GM12864 (cell line): ENCODE measurements at regions not wholly inside any gene's neighbourhood (a gene's known extent, or its start where the extent isn't known, plus 50 kb on each side); places are given as distances from the start of the nearest gene placed in this dataset.

ENCODE experiments used
- DNase-seq: peaks from one replicate; pipeline ENCODE4 v3.0.0-alpha.2; 2011; ENCODE audit warnings: low read depth
- H3K4me3 ChIP-seq: 2 replicates; pipeline ENCODE4 v1.5.1; 2011; ENCODE audit warnings: mild to moderate bottlenecking, low read depth, low read length, control low read depth
- TF ChIP-seq, protein P1 (sequence below): IDR thresholded peaks from 2 replicates; pipeline ENCODE4 v1.5.1; 2011; ENCODE audit warnings: low read depth, mild to moderate bottlenecking, moderate library complexity, low read length, control low read depth, inconsistent platforms; ENCODE audit errors: missing control alignments

DNA sequence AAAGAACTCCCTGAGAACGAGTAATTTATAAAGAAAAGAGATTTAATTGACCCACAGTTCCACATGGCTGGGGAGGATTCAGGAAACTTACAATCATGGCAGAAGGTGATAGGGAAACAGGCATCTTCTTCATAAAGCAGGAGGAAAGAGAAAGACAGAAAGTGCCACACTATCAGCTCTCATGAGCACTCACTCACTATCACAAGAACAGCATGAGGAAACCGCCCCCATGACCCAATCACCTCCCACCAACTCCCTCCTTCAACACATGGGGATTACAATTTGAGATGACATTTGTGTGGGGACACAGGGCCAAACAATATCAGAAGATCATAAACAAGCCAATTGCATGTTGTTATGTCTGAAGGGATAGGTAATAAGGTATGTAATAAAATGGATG, 935.9 kb upstream of the COX7C start:
- TF ChIP-seq, protein P1, sequence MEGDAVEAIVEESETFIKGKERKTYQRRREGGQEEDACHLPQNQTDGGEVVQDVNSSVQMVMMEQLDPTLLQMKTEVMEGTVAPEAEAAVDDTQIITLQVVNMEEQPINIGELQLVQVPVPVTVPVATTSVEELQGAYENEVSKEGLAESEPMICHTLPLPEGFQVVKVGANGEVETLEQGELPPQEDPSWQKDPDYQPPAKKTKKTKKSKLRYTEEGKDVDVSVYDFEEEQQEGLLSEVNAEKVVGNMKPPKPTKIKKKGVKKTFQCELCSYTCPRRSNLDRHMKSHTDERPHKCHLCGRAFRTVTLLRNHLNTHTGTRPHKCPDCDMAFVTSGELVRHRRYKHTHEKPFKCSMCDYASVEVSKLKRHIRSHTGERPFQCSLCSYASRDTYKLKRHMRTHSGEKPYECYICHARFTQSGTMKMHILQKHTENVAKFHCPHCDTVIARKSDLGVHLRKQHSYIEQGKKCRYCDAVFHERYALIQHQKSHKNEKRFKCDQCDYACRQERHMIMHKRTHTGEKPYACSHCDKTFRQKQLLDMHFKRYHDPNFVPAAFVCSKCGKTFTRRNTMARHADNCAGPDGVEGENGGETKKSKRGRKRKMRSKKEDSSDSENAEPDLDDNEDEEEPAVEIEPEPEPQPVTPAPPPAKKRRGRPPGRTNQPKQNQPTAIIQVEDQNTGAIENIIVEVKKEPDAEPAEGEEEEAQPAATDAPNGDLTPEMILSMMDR: no peak

DNA sequence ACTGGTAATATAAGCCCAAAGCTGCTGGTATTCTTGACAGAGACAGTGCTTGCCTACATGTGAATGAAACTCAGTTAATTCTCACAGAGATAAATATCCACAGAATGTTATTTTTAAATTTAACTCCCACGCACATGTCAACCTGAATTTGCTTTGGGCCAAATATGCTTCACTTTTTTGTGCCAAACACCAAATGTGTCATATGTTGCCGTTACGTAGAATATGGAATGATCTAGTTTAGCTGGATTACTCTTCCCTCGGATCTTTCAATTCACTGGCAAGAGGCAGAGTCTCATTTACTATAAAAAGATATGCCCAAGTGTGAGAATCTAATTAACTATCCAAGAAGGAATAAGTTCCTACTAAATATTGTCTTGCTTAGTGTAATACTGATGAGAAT, 933.4 kb upstream of the COX7C start:
- H3K4me3 ChIP-seq: no peak overlapping the region
- DNase-seq: no peak
- TF ChIP-seq, protein P1: no peak

More for the DNA sequence above, 935.9 kb upstream of the COX7C start:
- no peak overlapping the region for H3K4me3 ChIP-seq
- DNase-seq: no peak

DNA sequence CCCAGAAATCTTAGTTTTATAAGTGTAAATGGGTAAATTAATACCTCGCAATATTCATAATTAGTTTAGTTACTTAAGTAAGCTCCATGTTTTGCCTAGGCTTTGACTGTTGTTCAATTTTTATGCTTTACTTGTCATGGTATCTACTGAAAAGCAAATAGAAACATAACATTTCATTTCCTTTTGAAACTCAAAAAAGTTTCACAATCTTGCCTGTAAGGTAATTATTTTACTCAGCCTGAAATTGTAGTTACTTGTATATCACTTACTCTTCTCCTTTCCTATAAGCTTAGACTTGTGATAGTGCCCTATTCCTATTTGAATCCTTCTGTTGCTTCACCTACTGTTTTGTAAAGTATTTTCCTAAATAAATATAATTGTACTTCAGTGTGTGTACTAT, 914.4 kb upstream of the COX7C start:
- DNase-seq: no peak
- TF ChIP-seq, protein P1: no peak
- H3K4me3 ChIP-seq: no peak overlapping the region

DNA sequence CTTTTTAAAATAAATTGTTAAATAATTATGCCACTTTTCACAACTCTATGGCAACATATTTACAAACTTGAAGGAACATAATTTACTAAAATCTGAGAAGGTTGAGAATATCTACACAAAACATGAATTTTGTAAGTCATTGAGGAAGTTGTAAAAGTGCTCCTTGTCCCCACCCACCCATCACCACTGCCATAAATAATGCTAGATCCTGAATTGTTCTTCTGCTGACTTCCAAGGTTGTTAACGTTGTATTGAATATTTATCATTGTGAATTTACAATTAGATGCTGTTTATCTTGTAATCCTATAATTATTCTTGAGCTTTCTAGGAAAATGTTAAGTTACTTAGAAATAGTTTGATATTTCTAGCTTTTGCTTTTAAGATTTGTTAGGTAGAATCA, 908.0 kb upstream of the COX7C start:
- TF ChIP-seq, protein P1: no peak
- no peak for DNase-seq
- no peak overlapping the region for H3K4me3 ChIP-seq

DNA sequence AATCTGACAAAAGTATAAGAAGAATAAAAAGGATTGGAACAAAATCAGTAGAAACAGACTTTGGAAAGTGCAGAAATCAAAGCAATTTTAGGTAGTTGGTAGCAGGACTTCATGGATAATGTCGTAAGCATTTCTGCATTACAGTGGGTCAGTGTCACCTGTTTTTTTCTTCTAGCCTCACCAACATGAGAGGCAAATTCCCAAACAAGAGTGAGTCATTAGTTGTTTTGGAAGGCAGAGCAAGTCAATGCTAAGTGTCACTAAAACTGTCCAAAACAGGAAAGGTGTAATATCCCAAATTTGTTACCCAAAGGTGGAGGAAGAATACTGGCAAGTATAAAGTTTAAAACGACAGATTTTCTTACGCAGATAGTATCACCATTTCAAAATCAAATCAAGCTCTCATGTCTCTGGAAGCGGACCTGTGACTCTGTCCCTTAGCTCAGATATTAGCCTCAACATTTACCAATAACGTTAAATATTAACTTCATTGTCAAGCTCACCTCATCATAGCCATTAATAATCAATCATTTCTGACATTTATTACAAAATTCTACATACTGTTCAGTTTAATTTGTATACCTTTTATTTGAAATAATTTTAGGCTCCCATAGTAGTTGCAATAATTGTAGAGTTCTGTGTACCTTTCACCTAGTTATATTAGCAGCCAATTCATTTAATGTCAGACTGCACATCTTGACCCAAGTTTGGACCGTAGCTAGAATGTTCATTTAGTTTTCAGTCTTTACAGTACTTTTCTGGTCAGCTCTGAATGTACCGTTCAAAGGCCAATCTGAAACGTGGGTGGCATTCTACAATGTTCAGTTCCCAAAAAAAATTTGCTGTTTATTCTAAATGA, 901.2 kb upstream of the COX7C start:
- no peak for DNase-seq
- TF ChIP-seq, protein P1: no peak
- no peak overlapping the region for H3K4me3 ChIP-seq

DNA sequence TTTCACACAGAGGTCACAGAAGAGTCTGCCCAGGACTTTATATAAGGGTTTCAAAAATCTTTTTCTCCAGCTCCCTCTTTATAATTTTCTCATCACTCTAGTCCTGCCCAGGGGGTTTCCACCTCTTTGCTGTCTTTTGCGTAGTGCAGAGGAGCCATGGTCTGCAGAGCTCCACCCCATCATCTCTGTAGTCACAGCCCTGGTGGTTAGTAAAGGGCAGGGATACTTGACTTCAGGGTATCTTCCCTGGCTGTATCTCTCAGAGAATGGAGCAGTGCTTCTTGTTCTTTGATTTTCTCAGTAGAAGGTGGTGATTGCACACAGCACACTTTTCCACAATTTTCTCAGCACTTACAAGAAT, 900.6 kb upstream of the COX7C start:
- no peak for DNase-seq
- TF ChIP-seq, protein P1: no peak
- H3K4me3 ChIP-seq: no peak overlapping the region

DNA sequence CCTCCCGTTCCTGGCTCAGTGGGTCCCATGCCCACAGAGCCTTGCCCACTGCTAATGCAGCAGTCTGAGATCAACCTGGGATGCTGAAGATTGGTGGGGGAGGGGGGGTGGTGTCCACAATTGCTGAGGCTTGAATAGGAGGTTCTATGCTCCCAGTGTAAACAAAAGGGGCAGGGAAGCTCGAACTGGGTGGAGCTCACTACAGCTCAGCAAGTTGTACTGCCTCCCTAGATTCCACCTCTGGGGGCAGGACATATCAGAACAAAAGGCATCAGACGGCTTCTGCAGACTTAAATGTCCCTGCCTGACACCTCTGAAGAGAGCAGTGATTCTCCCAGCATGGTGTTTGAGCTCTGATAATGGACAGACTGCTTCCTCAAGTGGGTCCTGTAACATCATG, 885.6 kb upstream of the COX7C start:
- no peak for DNase-seq
- TF ChIP-seq, protein P1: no peak
- no peak overlapping the region for H3K4me3 ChIP-seq
